ENCODE measurements at regions not wholly inside any gene's neighbourhood (a gene's known extent, or its start where the extent isn't known, plus 50 kb on each side); places are given as distances from the start of the nearest gene placed in this dataset.
"Not testable (repeated sequence)": the region's sequence is repeated elsewhere in the genome, so short reads cannot be mapped to it uniquely, and the experiment has no call there.

- DNase-seq: peak; percentile 59
These were observed 140.2 kb downstream of the NUFIP1 start for GRCh38 chr13:44848920-44849676.

GRCh38 chr13:44845281-44846058 lies 143.8 kb downstream of the NUFIP1 start:
- not testable (repeated sequence) for DNase-seq

- no peak for DNase-seq
These were observed 144.5 kb downstream of the NUFIP1 start for GRCh38 chr13:44844786-44845185.

GRCh38 chr13:44843403-44843802 lies 145.9 kb downstream of the NUFIP1 start:
- peak; percentile 19 for DNase-seq

GRCh38 chr13:44842158-44842557 lies 147.1 kb downstream of the NUFIP1 start:
- no peak for DNase-seq

- DNase-seq: no peak
These were observed 149.1 kb downstream of the NUFIP1 start for GRCh38 chr13:44840131-44840530.

- peak; percentile 34 for DNase-seq
These were observed 152.0 kb downstream of the NUFIP1 start for GRCh38 chr13:44837250-44837649.

- DNase-seq: no peak
These were observed 154.9 kb downstream of the NUFIP1 start for GRCh38 chr13:44834404-44834803.

GRCh38 chr13:44833626-44834025 lies 155.6 kb downstream of the NUFIP1 start:
- DNase-seq: no peak

GRCh38 chr13:44833139-44833538 lies 156.1 kb downstream of the NUFIP1 start:
- DNase-seq: no peak

GRCh38 chr13:44826591-44827350 lies 162.5 kb downstream of the NUFIP1 start:
- DNase-seq: no peak

GRCh38 chr13:44825953-44826352 lies 163.3 kb downstream of the NUFIP1 start:
- no peak for DNase-seq

GRCh38 chr13:44823555-44823954 lies 165.7 kb downstream of the NUFIP1 start:
- not testable (repeated sequence) for DNase-seq

GRCh38 chr13:44822291-44822690 lies 167.0 kb downstream of the NUFIP1 start:
- DNase-seq: no peak

- no peak for DNase-seq
These were observed 169.5 kb downstream of the NUFIP1 start for GRCh38 chr13:44819772-44820171.

GRCh38 chr13:44819245-44819644 lies 170.0 kb downstream of the NUFIP1 start:
- peak; percentile 43 for DNase-seq

- DNase-seq: no peak
These were observed 170.8 kb downstream of the NUFIP1 start for GRCh38 chr13:44818428-44818827.

GRCh38 chr13:44818016-44818415 lies 171.3 kb downstream of the NUFIP1 start:
- no peak for DNase-seq

- DNase-seq: no peak
These were observed 172.1 kb downstream of the NUFIP1 start for GRCh38 chr13:44817131-44817671.

- DNase-seq: no peak
These were observed 172.6 kb downstream of the NUFIP1 start for GRCh38 chr13:44816701-44817100.

- peak; percentile 90 for DNase-seq
These were observed 173.6 kb downstream of the NUFIP1 start for GRCh38 chr13:44815623-44816022.

GRCh38 chr13:44814836-44815235 lies 174.4 kb downstream of the NUFIP1 start:
- DNase-seq: no peak

- DNase-seq: no peak
These were observed 175.1 kb downstream of the NUFIP1 start for GRCh38 chr13:44814161-44814560.

Data from kidney glomerular epithelial cell (primary cell).